HEK293T (cell line): ENCODE measurements at regions not wholly inside any gene's neighbourhood (a gene's known extent, or its start where the extent isn't known, plus 50 kb on each side); places are given as distances from the start of the nearest gene placed in this dataset.

Experiments used
- BHLHE40 ChIP-seq: fragments of 450-650 bp; IDR thresholded peaks from 2 replicates; pipeline ENCODE4 v1.6.1; 2016; ENCODE audit warnings: mild to moderate bottlenecking, moderate library complexity, borderline replicate concordance
- ELF4 ChIP-seq: fragments of 450-650 bp; IDR thresholded peaks from 2 replicates; pipeline ENCODE4 v1.6.1; 2017; ENCODE audit warnings: antibody characterized with exemption
- FOXA1 ChIP-seq: fragments of 450-650 bp; IDR thresholded peaks from 2 replicates; pipeline ENCODE4 v1.6.1; 2016; ENCODE audit warnings: mild to moderate bottlenecking
- FOXK2 ChIP-seq: fragments of 450-650 bp; IDR thresholded peaks from 2 replicates; pipeline ENCODE4 v1.6.1; 2016; ENCODE audit warnings: mild to moderate bottlenecking
- HDGF ChIP-seq: fragments of 450-650 bp; IDR thresholded peaks from 2 replicates; pipeline ENCODE4 v1.6.1; 2017; ENCODE audit warnings: antibody characterized with exemption, borderline replicate concordance
- L3MBTL2 ChIP-seq: fragments of 450-650 bp; conservative IDR thresholded peaks from 2 replicates; pipeline ENCODE4 v1.6.1; 2016; ENCODE audit warnings: mild to moderate bottlenecking
- PKNOX1 ChIP-seq: fragments of 450-650 bp; IDR thresholded peaks from 2 replicates; pipeline ENCODE4 v1.6.1; 2016
- SP1 ChIP-seq: fragments of 450-650 bp; IDR thresholded peaks from 2 replicates; pipeline ENCODE4 v1.6.1; 2017
- TARDBP ChIP-seq: fragments of 450-650 bp; IDR thresholded peaks from 2 replicates; pipeline ENCODE4 v1.6.1; 2016
- ZNF384 ChIP-seq: fragments of 450-650 bp; IDR thresholded peaks from 2 replicates; pipeline ENCODE4 v1.6.1; 2016

GRCh38 chr7:155371884-155372781 lies 74.5 kb downstream of the INSIG1 start:
- no peak for TF ChIP-seq TARDBP
- TF ChIP-seq FOXK2, result no peak
- TF ChIP-seq PKNOX1, result no peak
- TF ChIP-seq L3MBTL2, result no peak
- TF ChIP-seq SP1, result no peak
- no peak for TF ChIP-seq FOXA1
- no peak for TF ChIP-seq ZNF384
- no peak for TF ChIP-seq BHLHE40
- no peak for TF ChIP-seq ELF4
- no peak for TF ChIP-seq HDGF
